ENCODE measurements at regions not wholly inside any gene's neighbourhood (a gene's known extent, or its start where the extent isn't known, plus 50 kb on each side); places are given as distances from the start of the nearest gene placed in this dataset.

GRCh38 chr12:34188974-34189373 is 166.7 kb downstream of the ALG10 start:
- no peak for FAIRE-seq
- no peak for DNase-seq (ENCODE audit: insufficient read length, low spot score)

GRCh38 chr12:34190054-34190453 is 167.8 kb downstream of the ALG10 start:
- FAIRE-seq (no peak), DNase-seq (ENCODE audit: insufficient read length, low spot score) (no peak)

- DNase-seq (ENCODE audit: insufficient read length, low spot score) (no peak), FAIRE-seq (no peak)
Observed at GRCh38 chr12:34198924-34199323, 176.6 kb downstream of the ALG10 start.

- no peak for FAIRE-seq
- DNase-seq (ENCODE audit: insufficient read length, low spot score) = no peak
Observed at GRCh38 chr12:34203866-34204620, 181.7 kb downstream of the ALG10 start.

GRCh38 chr12:34204830-34205285 is 182.6 kb downstream of the ALG10 start:
- DNase-seq (ENCODE audit: insufficient read length, low spot score) (no peak), FAIRE-seq (no peak)

- FAIRE-seq (no peak), DNase-seq (ENCODE audit: insufficient read length, low spot score) (no peak)
Observed at GRCh38 chr12:34205401-34205800, 183.1 kb downstream of the ALG10 start.

- FAIRE-seq (no peak), DNase-seq (ENCODE audit: insufficient read length, low spot score) (no peak)
Observed at GRCh38 chr12:34206061-34206785, 183.9 kb downstream of the ALG10 start.

- FAIRE-seq = no peak
- DNase-seq (ENCODE audit: insufficient read length, low spot score) = no peak
Observed at GRCh38 chr12:34207858-34208257, 185.6 kb downstream of the ALG10 start.

- DNase-seq (ENCODE audit: insufficient read length, low spot score) = no peak
Observed at GRCh38 chr12:34208331-34209258, 186.3 kb downstream of the ALG10 start.

GRCh38 chr12:34209259-34209835 is 187.1 kb downstream of the ALG10 start:
- DNase-seq (ENCODE audit: insufficient read length, low spot score) (no peak), FAIRE-seq (no peak)

More at GRCh38 chr12:34208331-34209258, 186.3 kb downstream of the ALG10 start:
- no peak for FAIRE-seq

GRCh38 chr12:34210183-34210582 is 187.9 kb downstream of the ALG10 start:
- FAIRE-seq (no peak), DNase-seq (ENCODE audit: insufficient read length, low spot score) (no peak)

- FAIRE-seq = no peak
- DNase-seq (ENCODE audit: insufficient read length, low spot score) = no peak
Observed at GRCh38 chr12:34210689-34211530, 188.6 kb downstream of the ALG10 start.

- DNase-seq (ENCODE audit: insufficient read length, low spot score) = no peak
- no peak for FAIRE-seq
Observed at GRCh38 chr12:34212651-34213050, 190.4 kb downstream of the ALG10 start.

- FAIRE-seq = no peak
- no peak for DNase-seq (ENCODE audit: insufficient read length, low spot score)
Observed at GRCh38 chr12:34214011-34214410, 191.7 kb downstream of the ALG10 start.

- FAIRE-seq = no peak
- no peak for DNase-seq (ENCODE audit: insufficient read length, low spot score)
Observed at GRCh38 chr12:34215213-34215892, 193.1 kb downstream of the ALG10 start.

- FAIRE-seq (no peak), DNase-seq (ENCODE audit: insufficient read length, low spot score) (no peak)
Observed at GRCh38 chr12:34215893-34216285, 193.6 kb downstream of the ALG10 start.

GRCh38 chr12:34217660-34218059 is 195.4 kb downstream of the ALG10 start:
- FAIRE-seq (no peak), DNase-seq (ENCODE audit: insufficient read length, low spot score) (no peak)

- DNase-seq (ENCODE audit: insufficient read length, low spot score) (peak; percentile 46), FAIRE-seq (peak; percentile 37)
Observed at GRCh38 chr12:34218193-34219045, 196.1 kb downstream of the ALG10 start.

Measured in GM19239 (cell line).